Esophagus mucosa (tissue), 1 donor: ENCODE measurements at regions not wholly inside any gene's neighbourhood (a gene's known extent, or its start where the extent isn't known, plus 50 kb on each side); places are given as distances from the start of the nearest gene placed in this dataset.
"Not testable (repeated sequence)": the region's sequence is repeated elsewhere in the genome, so short reads cannot be mapped to it uniquely, and the experiment has no call there.

ENCODE experiments used
- ATAC-seq: fragments of 200-7000 bp; cut with Tn5 transposase; one replicate; pipeline ENCODE4 v1.9.1; 2020
- donor health status: DM: yes; HTN: yes; CAD: no.

DNA sequence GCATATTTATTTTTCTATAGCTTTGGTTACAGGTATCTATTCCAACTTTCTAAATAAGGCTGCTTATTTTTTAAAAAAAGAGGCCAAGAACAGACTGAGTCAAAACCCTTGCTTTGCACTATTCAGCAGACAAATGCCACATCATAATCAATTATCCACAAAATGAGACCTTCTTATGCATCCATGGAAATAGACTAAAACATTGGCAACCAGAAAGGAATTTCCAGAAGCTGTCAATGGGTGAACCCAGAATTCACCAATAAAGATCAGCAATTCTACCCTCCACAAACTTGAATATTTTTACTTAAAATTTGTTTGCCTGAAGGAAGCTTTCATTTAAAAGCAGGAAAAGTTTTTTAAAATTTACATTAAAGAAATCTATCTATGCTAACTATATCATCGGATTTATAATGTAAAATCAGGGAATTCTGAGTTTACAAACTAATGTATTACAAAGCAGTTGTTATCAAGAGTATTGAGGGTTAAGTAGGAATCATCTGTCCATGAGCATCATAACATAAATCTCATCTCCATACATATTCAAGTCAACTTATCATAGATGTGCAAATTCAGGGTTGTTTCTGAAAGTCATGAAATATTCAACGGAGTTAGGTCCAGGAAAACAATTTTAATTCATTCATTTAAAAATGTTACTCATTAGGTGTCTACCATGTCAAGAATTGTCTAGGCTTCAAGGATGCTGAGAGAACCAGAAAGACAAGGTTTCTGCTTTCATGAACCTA, 548.0 kb downstream of the SATB2 start:
- no peak for ATAC-seq

GRCh38 chr2:198905881-198906612, 551.7 kb downstream of the SATB2 start:
- no peak for ATAC-seq

DNA sequence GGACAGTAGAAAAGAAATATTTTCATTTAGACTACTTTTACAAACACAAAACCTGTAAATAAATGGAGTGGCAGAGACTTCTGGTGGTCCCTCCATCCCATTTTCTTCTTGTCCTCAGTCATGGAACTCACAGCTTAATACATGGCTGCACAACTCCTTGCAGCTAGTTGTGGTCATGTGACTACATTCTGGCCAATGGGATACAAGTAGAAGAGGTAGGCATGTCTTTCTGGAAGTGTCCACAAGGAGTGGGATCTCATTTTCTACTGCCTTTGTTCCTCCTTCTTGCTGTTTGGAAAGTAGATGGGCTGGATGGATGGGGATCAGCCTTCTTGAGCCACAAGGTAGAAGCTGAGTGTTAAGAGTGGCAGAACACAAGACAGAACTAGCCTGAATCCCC, 555.8 kb downstream of the SATB2 start:
- ATAC-seq = no peak

DNA sequence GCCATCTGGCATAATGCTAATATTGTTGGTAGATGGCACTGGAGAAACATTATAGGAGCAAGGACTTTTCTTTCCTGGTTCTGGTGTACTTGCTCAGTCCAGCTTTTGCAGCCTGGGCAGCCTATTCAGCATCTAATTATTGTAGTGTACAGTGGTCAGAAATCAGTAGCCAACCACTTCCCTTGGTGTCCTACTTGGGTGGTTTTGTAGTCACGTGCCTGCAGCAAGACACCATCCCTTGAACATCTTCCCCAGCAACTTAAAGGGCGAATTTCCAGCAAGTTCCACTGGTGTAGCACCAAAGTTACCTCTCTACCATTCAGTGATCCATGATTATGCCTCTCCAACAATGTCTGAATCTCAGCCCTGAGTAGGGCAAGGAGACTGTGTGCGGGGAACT, 557.6 kb downstream of the SATB2 start:
- ATAC-seq = no peak

DNA sequence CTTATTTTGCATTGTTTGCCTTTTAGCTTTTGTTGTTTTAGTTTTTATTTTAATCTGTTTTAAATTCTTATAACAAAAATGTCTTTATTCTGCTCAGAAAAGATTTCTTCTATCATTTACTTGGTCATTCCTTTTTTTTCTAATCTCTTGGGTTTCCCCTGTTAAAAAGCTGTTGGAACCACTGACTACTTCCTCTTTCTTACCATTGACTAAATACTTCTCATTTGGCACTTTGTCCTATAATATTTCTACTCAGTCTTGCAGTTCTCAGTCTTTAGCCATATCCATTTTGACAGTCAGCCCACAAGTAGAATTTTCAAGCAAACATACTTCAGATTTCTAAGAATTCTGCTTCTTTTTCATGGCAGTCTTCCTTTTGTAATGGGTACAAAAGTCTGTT, 567.2 kb downstream of the SATB2 start:
- no peak for ATAC-seq

DNA sequence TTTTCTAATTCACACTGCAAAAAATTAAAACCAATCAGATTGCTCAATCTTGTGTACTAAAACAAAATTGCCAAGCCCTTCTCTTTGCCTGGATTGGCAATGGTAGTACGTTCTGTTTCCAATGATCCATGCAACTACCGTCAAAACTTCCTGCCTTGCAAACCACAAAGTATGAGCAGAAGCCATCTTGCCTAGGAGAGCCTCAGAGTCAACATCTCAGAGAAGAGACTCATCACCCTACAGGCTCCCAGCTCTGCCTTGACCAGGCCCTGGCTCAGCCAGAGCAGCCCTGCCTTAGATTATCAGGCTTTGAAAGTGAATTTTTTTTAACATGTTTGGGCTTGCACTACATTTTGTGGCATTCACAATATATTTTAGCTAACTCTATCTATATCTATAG, 574.1 kb downstream of the SATB2 start:
- ATAC-seq = no peak

DNA sequence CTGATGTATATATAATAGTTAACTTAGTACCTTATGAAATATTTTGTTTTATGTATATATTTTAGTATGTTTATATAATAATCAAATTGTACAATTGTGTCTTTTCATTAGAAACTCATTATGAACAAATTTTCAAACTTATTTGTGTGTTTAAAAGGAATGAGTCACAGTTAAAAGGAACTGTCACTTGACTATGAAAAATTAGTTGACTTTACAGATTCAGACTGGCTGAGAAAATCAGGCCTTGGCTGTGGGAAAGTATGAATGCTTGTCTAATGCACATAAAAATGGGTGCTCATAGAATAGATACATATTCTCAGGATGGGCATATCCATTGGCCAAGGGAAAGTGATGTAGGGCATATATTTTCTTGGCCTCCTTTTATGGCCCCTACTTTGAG, 576.8 kb downstream of the SATB2 start:
- ATAC-seq = no peak

DNA sequence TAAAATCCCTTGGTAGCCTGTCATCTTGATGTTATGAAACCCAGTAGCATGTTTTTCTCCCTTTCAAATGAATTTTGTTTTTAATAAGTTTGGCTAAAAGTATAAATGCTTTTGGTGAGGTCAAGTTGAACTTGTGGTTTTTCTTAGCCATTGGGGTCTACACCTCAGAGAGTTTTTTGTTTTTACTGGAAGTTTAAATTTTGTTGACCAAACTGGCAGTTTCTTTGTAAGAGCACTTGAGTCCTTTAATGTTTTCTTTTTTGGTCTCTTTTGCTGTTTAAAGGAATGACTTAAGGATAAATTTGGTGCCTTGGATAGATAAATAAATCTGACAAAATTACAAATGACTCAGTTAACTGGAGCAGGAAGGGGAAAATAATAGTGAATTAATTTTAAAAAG, 577.3 kb downstream of the SATB2 start:
- no peak for ATAC-seq

DNA sequence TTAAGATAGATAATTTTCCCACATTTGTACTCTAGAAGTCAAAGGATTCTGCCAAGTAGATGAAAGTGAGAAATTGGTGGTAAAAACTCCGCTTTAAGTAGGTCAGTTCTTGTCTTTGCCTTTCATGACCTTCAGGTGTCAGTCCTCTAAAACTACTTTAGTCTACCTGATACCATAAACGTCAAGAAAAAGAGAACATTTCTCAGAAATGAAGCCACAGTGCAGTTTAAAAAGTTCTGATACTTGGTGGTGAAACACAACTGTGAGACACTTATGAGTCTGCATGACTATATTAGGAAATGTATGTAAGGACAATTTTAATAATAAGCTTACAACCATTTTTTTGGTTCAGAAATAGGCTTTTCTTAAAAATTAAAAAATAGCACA, 583.3 kb downstream of the SATB2 start:
- no peak for ATAC-seq

GRCh38 chr2:198873503-198874471, 584.0 kb downstream of the SATB2 start:
- no peak for ATAC-seq

- no peak for ATAC-seq
These were observed 594.1 kb downstream of the SATB2 start for GRCh38 chr2:198863655-198864054.

DNA sequence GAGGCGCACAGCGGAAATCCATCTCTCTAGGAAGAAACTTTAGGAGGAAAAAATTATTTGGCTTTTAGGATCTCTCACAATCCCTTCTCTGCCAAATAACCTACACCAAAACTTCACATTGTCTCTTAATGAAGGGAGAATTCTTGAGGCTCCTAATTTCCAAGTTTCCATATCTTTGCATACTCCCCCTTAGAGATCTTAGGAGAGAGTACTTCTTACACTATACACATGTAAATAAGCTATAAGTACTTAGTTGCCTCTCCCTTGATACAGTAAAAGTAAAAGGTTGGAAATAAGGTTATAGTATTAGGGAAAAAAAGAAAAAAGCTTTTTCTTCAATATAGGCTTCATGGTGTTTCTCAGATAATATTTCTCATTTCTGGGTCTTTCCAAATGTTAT, 596.7 kb downstream of the SATB2 start:
- no peak for ATAC-seq

DNA sequence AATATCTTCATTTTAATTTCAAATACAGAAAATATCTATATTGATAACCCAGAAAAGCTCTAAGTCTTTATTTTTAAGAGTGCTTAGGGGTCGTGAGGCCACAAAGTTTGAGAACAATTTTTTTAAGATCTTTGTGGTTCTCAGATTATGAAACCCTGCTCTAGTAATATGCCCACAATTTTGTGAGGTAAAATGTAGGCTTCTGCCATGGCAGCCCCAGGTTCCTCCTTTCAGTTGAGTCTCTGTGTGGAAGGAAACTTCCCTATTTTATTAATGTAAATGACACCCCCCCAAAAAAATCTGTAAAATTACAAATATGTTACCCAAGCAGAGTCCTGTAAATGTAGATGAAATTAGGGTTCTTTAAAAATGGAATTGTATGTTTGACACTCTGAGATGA, 600.5 kb downstream of the SATB2 start:
- ATAC-seq = no peak

DNA sequence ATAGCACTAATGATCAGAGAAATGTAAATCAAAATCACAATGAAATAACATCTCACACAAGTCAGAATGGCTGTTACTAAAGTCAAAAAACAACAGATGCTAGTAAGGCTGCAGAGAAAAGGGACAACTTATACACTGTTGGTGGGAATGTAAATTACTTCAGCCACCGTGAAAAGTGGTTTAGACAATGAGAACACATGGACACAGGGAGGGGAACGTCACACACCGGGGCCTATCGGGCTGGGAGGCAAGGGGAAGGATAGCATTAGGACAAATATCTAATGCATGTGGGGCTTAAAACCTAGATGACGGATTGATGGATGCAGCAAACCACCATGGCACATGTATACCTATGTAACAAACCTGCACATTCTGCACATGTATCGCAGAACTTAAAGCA, 602.0 kb downstream of the SATB2 start:
- ATAC-seq = not testable (repeated sequence)

DNA sequence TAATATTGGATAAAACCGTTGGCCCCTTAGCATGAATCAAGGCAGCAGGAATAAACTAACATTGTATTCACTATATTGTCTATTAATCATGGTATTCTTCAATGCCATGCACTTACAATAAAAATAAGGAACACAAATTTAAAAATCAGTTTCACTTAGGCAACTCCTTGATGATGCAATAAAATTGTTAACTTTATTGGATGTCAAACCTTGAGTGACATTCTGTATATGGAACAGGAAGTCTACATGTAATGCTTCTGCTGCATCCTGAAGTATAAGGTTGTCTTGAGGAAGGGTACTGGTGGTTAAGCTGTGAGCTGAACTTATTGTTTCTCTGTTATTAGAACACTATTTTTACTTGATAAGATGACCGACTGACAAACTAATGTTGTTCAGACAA, 605.5 kb downstream of the SATB2 start:
- ATAC-seq = no peak

DNA sequence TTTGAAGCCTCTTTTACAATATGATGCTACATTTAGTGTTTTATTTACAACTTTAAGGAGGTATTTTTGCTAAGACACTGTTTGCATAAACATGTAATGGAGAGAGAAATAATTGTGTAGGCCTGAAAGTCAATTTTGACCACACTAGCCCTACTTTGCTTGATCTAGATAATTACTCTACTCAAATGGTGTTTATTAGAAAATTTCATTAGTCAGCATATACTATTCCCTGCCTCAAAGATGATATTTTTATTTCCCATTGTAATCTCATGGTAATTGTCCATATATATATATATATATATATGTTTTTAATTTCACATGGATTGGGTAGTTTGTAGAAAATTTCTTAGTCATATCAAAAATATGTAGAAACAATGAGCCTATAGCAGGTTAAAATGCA, 632.2 kb downstream of the SATB2 start:
- ATAC-seq = no peak

- ATAC-seq = no peak
These were observed 640.2 kb downstream of the SATB2 start for GRCh38 chr2:198817536-198817935.

DNA sequence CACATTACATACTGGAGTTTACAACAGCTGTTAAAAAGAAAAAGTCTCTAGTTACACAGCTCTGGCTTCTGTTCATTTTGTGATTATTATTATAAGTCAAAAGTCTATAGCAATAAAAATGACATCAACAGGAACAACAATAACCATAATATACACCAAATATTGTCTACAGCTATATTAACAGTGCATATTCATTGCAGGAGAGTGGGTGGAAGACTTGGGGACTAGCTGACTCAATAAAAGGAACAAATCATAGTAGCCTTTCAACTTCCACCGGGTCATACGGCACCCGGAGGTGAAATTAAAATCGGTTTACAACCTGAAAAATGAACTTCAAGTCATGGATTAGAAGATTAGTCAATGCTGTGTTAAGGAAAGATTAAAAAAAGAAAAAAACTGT, 642.1 kb downstream of the SATB2 start:
- ATAC-seq = no peak

DNA sequence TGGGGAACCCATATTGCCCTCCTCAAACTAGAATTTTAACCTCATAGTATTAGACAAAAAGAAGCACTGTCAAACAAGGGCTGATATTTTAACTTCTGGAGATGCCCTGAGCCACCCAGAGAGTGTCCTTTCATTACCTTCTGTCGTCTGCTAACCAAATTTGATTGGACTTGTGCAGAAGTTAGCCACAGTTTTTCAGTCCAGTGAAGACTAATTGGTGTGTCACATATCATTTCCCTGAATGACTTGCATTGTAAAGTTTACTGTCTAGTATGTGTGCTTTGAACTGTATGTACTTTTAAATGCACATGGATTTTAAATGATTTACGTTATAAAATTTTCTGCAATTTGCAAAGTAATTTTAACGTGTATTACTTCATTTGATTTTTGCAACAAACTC, 646.5 kb downstream of the SATB2 start:
- ATAC-seq = no peak

DNA sequence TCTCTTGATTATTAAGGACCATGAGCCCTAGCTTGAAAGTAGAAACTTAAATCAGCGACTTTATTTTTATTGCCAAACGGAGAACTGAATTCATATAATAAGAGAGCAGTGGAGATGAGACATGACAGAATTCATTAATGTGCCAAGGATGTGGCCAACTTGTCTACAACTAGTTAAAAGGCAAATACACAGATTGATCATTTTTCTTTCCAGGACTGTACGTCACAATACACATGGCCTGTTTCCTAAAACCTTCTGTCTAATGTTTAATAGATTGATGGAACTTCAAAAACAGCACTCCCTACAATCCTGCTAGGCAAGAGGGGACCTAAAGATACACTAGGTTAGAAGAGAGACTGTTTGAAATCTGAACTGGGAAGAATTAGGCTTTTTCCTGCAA, 647.8 kb downstream of the SATB2 start:
- no peak for ATAC-seq

- no peak for ATAC-seq
These were observed 650.6 kb downstream of the SATB2 start for GRCh38 chr2:198807131-198807530.

GRCh38 chr2:198795419-198795818, 662.3 kb downstream of the SATB2 start:
- ATAC-seq = no peak

DNA sequence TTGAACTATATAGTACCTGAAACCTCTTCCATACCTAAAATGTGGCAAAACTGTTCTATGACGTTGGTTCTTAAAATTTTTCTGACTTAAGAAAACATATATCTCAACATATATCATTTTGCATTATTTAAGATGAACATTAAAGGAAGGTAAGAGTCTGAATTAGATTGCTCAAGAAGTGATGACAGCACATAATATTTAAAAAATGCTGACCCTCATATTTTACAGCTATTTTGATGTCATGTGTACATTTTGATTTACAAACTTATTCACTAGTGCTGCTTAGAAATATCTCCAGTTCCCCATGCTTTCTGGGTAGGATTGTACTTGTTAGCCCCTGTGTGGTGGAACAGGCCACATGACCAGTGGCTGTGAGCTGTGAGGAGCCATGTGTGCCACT, 666.1 kb downstream of the SATB2 start:
- ATAC-seq = no peak
